SHP77 (cell line): ENCODE measurements at regions not wholly inside any gene's neighbourhood (a gene's known extent, or its start where the extent isn't known, plus 50 kb on each side); places are given as distances from the start of the nearest gene placed in this dataset.

Experiments
- DNase-seq, 2 experiments: peaks; one replicate each; lab custom pipeline; 2025; lab: John Stamatoyannopoulos, UW

DNA sequence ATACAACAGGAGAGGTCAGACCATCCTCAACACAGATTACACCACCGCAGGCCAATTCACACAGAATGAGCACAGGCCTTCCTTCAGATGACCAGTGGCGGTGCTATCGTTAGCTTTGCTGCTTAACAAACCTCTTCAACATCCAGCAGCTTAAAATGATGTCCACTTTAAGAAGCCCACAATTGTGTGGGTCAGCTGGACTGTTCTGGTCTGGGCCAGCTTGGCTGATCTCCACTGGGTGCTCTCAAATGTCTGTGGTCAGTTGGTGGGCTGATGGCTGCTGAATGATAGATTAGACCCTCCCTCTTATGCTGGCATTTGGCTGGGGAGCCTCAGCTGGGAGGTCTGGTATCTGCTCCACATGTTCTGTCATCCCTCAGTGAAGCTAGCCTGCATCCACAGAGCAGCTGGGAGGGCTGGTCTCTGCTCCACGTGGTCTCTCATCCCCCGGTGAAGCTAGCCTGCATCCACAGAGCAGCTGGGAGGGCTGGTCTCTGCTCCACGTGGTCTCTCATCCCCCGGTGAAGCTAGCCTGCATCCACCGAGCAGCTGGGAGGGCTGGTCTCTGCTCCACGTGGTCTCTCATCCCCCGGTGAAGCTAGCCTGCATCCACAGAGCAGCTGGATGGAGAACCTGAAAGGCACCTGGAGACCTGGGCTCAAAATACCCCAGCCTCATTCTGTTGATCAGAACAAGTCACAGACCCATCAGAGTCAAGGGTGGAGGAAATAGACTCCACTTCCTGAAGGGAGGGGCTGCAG, 203.6 kb upstream of the DIO3 start:
- no peak for DNase-seq

DNA sequence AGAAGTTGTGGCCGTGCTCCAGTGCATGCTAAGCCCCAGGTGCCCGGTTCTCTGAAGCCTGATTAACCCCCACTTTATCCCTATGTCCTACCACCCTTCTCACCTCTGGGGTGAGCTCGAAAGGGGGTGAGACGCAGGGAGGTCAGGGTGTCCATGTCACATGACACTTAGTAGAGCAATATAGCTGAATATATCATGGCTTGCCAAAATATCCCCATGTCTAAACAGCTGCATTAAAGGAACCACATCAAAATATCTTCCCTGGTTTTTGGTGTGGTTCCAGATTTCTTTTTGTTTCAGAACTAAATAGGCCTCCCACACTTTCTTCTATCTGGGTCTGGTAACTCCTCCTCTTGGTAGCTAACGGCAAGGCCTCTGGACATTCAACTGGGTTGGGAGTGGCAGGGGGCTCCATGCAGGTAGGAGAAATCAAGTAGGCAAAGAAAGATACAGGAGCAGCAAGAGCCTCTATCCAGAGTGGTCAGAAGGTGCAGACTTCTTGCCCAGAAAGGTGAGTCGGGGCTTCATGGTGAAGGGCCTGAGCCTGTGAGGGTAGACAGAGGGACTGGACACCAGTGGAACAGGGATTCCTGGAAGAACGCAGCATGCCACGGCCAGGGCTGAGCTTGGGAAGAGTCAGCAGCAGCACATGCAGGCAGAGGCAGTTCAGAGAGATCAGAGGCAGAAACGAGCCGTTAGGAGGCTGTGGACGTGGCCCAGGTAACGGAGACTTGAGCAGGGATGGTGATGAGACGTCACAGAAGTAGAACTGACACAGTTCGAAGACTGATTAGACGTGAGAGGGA, 202.8 kb upstream of the DIO3 start:
- no peak for DNase-seq

DNA sequence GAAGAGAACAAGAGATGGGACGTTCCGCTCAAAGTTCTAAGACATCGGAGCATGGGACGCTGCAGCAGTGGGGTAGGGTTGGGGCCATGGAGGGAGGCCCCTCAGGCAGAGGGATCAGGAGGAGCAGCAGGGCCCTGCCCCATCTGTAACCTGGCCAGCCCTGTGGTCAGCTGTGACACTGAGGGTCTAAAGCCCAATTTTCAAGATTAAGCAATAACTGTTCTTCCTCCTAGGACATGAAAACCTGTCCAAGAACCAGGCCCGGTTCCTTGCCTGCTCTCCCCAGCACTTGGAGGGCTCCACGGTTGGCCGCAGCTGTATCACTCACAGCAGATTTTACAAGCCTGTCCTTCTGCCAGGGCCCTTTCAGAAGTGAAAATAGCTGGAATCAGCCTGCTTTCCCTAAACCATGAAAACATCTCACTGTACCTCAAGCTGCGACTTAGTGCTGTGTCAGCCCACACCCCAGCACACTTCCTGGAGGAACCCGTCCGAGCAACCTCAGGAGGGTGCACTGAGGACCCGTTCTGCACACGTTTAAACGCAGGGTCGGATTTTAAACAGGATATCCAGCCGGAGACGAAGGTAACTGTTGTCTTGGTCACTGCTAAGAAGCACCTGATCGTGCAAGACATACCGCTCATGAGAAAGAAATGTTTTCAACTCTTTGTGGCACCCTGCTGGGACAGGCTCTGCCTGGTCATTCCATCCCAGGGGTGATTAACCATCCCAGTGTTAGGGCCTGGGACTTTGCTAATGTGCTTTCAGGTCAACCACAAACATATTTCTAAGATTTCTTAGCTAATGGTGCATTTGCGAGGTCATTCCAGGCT, 201.9 kb upstream of the DIO3 start:
- no peak for DNase-seq

- no peak for DNase-seq
Measured at GRCh38 chr14:101360054-101360911, 201.0 kb upstream of the DIO3 start.

DNA sequence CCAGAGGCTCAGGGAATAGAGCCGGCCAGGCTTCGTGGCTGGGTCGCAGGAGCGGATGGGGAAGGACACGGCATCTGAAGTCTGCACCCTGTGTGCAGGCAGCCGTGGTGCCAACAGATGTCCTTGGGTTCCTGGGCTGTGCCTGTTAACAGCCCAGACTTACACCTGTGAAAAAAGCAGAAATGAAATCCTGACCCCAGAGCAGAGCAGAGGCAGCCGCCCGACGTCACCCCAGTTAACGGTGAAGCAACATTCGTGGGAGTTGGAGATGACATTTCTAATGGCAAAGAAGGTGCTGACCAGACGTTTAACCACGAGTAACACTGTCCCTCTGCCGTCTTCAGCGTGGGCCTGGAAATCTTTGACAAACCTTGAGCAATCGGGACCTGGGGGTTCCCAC, 200.3 kb upstream of the DIO3 start:
- DNase-seq: no peak

DNA sequence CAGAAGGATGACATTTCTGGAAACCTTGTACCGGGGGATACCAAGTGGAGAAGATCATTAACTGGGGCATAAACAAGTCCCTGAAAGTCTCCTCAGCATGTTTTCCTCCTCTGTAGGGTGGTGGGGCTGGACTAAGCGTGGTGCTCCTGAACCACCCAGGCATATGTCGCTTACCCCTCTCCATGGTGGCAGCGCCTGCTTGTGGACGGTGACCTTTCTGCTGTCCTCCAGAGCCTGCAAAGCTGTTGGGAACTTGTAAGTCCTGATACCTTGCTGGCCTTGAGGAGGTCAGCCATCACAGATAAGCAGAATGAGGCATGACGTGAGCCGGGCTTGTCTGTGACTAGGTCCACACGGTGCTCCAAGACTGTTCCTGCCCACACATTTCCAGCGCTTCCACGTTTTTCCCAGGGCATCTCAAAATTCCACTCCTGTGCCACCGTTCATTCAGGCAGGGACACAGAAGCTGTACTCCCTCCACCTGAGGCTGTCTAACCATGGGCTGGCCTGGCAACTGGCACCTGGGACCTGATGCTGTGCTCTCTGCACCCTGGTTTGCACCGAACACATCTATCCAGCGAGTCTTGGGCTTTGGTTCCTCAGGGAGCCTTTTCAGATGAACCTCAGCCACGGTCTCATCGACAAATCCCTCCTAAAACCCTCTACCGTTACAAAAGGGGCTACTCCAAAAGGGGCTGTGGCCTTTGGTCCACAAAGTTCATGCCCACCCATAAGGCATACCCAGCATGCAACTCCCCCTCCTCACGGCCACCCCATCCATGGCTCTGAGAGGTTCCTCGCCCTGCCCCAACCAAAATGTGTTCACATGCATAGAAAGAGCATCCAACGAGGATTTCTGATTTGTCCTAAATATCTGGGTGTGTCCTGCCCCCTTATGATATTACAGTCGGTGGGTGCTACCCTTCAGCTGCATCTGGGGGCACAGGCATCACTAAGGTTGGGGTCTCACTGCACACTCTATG, 199.6 kb upstream of the DIO3 start:
- DNase-seq: no peak

- no peak for DNase-seq
Measured at GRCh38 chr14:101362529-101363260, 198.6 kb upstream of the DIO3 start.

- DNase-seq: no peak
Measured at GRCh38 chr14:101363261-101363555, 198.1 kb upstream of the DIO3 start.

DNA sequence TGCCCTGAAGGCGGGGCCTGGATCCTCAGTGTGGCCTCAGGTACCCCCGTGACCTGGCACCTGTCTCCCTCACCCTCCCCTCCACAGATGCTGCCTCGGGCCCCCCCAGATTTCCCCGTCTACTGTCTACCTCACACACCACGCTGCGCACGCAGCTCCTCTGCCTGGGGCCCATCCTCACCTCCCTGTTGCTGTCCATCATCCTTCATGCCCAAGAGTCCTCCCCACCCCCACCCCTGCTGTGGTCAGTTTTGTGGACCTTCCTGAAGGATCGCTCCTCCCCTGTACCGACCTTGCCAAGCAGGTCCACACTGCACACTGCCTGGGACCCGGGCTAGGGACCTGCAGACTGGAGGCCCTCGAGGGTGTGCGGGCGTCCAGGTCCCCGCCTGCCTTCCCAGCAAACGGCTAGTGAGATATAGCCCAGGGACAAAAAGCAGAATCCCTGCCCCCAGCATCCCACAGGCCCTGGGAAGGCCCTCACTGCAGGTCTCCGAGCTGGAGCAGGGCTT, 197.4 kb upstream of the DIO3 start:
- no peak for DNase-seq

GRCh38 chr14:101364503-101365328, 196.6 kb upstream of the DIO3 start:
- DNase-seq: no peak

- no peak for DNase-seq
Measured at GRCh38 chr14:101365329-101366158, 195.8 kb upstream of the DIO3 start.

DNA sequence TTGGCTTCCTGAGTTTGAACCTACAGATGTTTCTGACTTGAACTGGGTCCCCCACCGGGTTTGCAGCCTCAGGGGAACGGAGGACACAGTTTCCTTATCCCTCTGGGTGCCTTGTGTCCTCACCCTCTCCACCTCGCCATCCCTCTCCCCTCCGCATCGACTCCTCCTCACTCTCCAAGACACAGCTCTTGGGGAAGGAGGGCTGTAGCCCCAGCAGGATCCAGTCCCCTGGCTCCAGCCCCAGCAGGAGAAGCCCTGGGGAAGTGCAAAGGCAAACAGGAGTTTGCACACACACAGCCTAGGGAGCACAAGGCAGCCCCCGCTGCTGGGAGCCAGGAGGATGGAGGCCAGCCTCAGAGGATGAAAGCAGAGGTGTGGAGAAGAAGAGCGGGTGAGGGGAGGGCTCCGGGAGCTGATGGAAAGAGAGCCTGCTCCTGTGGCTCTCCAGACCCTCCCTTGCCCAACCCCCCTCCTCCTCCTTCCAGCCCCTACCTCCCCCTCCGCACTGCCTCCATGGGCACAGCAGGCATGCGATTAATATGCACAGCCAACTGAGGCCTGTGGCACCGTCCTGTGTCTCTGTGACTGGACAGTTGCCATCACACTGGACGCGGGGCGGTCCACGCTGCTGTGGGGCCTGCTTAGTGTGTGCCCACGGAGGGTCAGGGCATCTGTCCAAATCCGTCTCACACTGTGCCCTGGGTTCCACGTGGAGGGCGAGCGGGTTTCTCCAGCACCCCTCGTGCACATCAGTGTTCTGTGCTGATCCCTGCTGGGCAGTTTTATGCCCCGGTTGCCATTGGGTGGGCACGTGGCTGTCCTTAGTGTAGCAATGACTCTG, 193.7 kb upstream of the DIO3 start:
- DNase-seq: no peak

GRCh38 chr14:101368629-101369028, 192.7 kb upstream of the DIO3 start:
- DNase-seq: no peak

GRCh38 chr14:101369194-101369915, 191.9 kb upstream of the DIO3 start:
- no peak for DNase-seq

GRCh38 chr14:101369916-101370592, 191.2 kb upstream of the DIO3 start:
- no peak for DNase-seq
